KMS-11 (cell line): ENCODE measurements at regions not wholly inside any gene's neighbourhood (a gene's known extent, or its start where the extent isn't known, plus 50 kb on each side); places are given as distances from the start of the nearest gene placed in this dataset.
"Not testable (repeated sequence)": the region's sequence is repeated elsewhere in the genome, so short reads cannot be mapped to it uniquely, and the experiment has no call there.

ENCODE experiments used
- H2AFZ ChIP-seq: fragments of 200-600 bp; sonication (generic); 2 replicates; pipeline ENCODE4 v1.6.1; 2016; ENCODE audit warnings: antibody characterized with exemption, mixed run types, low read depth
- H3K27ac ChIP-seq: fragments of 200-600 bp; sonication (generic); 2 replicates; pipeline ENCODE4 v1.6.1; 2016; ENCODE audit warnings: mild to moderate bottlenecking, mixed run types
- H3K27me3 ChIP-seq: fragments of 200-600 bp; sonication (generic); 2 replicates; pipeline ENCODE4 v1.6.1; 2017; ENCODE audit warnings: mild to moderate bottlenecking, low read depth, mixed run types, moderate library complexity; ENCODE audit not compliant: insufficient read depth
- H3K36me3 ChIP-seq: fragments of 200-600 bp; sonication (generic); 2 replicates; pipeline ENCODE4 v1.6.1; 2017; ENCODE audit warnings: mild to moderate bottlenecking, mixed run types; ENCODE audit not compliant: insufficient read depth
- H3K4me1 ChIP-seq: fragments of 200-600 bp; sonication (generic); 2 replicates; pipeline ENCODE4 v1.6.1; 2016; ENCODE audit warnings: mild to moderate bottlenecking, low read depth, mixed run types; ENCODE audit not compliant: poor library complexity, severe bottlenecking
- H3K4me2 ChIP-seq: fragments of 200-600 bp; sonication (generic); 2 replicates; pipeline ENCODE4 v1.7.0; 2016; ENCODE audit warnings: mild to moderate bottlenecking, mixed run types
- H3K4me3 ChIP-seq: fragments of 200-600 bp; sonication (generic); IDR thresholded peaks from 2 replicates; pipeline ENCODE4 v1.6.1; 2017; ENCODE audit warnings: low read depth, low read length, mixed read lengths; ENCODE audit not compliant: insufficient read depth
- H3K79me2 ChIP-seq: fragments of 200-600 bp; sonication (generic); 2 replicates; pipeline ENCODE4 v1.6.1; 2016; ENCODE audit warnings: low read depth, mixed run types; ENCODE audit not compliant: insufficient read depth
- H3K9ac ChIP-seq: fragments of 200-600 bp; sonication (generic); 2 replicates; pipeline ENCODE4 v1.6.1; 2016; ENCODE audit warnings: mild to moderate bottlenecking, mixed run types
- H4K20me1 ChIP-seq: fragments of 200-600 bp; sonication (generic); 2 replicates; pipeline ENCODE4 v1.6.1; 2016; ENCODE audit warnings: mild to moderate bottlenecking, mixed run types; ENCODE audit not compliant: insufficient read depth

GRCh38 chr6:60574723-60575122, 1711.3 kb downstream of the KHDRBS2 start:
- H2AFZ ChIP-seq, H4K20me1 ChIP-seq, H3K79me2 ChIP-seq, H3K27me3 ChIP-seq, H3K4me1 ChIP-seq, H3K4me2 ChIP-seq, H3K27ac ChIP-seq, H3K4me3 ChIP-seq, H3K9ac ChIP-seq, H3K36me3 ChIP-seq: not testable (repeated sequence)

- H4K20me1 ChIP-seq, H3K27me3 ChIP-seq, H2AFZ ChIP-seq, H3K79me2 ChIP-seq, H3K9ac ChIP-seq, H3K4me3 ChIP-seq, H3K36me3 ChIP-seq, H3K27ac ChIP-seq, H3K4me2 ChIP-seq, H3K4me1 ChIP-seq: not testable (repeated sequence)
Measured at GRCh38 chr6:60572607-60573006, 1713.4 kb downstream of the KHDRBS2 start.

- H3K79me2 ChIP-seq, H3K27me3 ChIP-seq, H3K36me3 ChIP-seq, H2AFZ ChIP-seq, H3K4me2 ChIP-seq, H3K4me1 ChIP-seq, H3K9ac ChIP-seq, H3K27ac ChIP-seq, H3K4me3 ChIP-seq, H4K20me1 ChIP-seq: not testable (repeated sequence)
Measured at GRCh38 chr6:60571293-60572016, 1714.6 kb downstream of the KHDRBS2 start.

- H3K4me1 ChIP-seq, H2AFZ ChIP-seq, H3K36me3 ChIP-seq, H3K79me2 ChIP-seq, H3K27me3 ChIP-seq, H3K4me2 ChIP-seq, H3K9ac ChIP-seq, H3K4me3 ChIP-seq, H4K20me1 ChIP-seq, H3K27ac ChIP-seq: not testable (repeated sequence)
Measured at GRCh38 chr6:60570599-60570998, 1715.4 kb downstream of the KHDRBS2 start.

- H3K79me2 ChIP-seq, H3K9ac ChIP-seq, H3K4me1 ChIP-seq, H2AFZ ChIP-seq, H4K20me1 ChIP-seq, H3K27me3 ChIP-seq, H3K27ac ChIP-seq, H3K36me3 ChIP-seq, H3K4me3 ChIP-seq, H3K4me2 ChIP-seq: not testable (repeated sequence)
Measured at GRCh38 chr6:60567447-60568187, 1718.4 kb downstream of the KHDRBS2 start.

- not testable (repeated sequence) for H2AFZ ChIP-seq, H3K4me1 ChIP-seq, H3K36me3 ChIP-seq, H3K9ac ChIP-seq, H3K79me2 ChIP-seq, H3K4me2 ChIP-seq, H4K20me1 ChIP-seq, H3K4me3 ChIP-seq, H3K27me3 ChIP-seq, H3K27ac ChIP-seq
Measured at GRCh38 chr6:60566387-60566786, 1719.6 kb downstream of the KHDRBS2 start.

GRCh38 chr6:60559702-60560101, 1726.3 kb downstream of the KHDRBS2 start:
- not testable (repeated sequence) for H3K36me3 ChIP-seq, H3K27me3 ChIP-seq, H4K20me1 ChIP-seq, H3K4me3 ChIP-seq, H3K79me2 ChIP-seq, H2AFZ ChIP-seq, H3K9ac ChIP-seq, H3K27ac ChIP-seq, H3K4me1 ChIP-seq, H3K4me2 ChIP-seq

- H3K4me3 ChIP-seq, H3K27me3 ChIP-seq, H2AFZ ChIP-seq, H3K27ac ChIP-seq, H3K9ac ChIP-seq, H4K20me1 ChIP-seq, H3K4me2 ChIP-seq, H3K36me3 ChIP-seq, H3K4me1 ChIP-seq, H3K79me2 ChIP-seq: not testable (repeated sequence)
Measured at GRCh38 chr6:60547340-60547739, 1738.7 kb downstream of the KHDRBS2 start.

GRCh38 chr6:60524770-60525169, 1761.3 kb downstream of the KHDRBS2 start:
- not testable (repeated sequence) for H4K20me1 ChIP-seq, H3K9ac ChIP-seq, H3K27me3 ChIP-seq, H3K79me2 ChIP-seq, H3K27ac ChIP-seq, H3K4me3 ChIP-seq, H3K4me1 ChIP-seq, H3K36me3 ChIP-seq, H2AFZ ChIP-seq, H3K4me2 ChIP-seq

- not testable (repeated sequence) for H3K36me3 ChIP-seq, H3K79me2 ChIP-seq, H3K27me3 ChIP-seq, H3K4me2 ChIP-seq, H2AFZ ChIP-seq, H3K27ac ChIP-seq, H3K9ac ChIP-seq, H4K20me1 ChIP-seq, H3K4me3 ChIP-seq, H3K4me1 ChIP-seq
Measured at GRCh38 chr6:60477747-60478146, 1808.3 kb downstream of the KHDRBS2 start.
